ENCODE measurements at regions not wholly inside any gene's neighbourhood (a gene's known extent, or its start where the extent isn't known, plus 50 kb on each side); places are given as distances from the start of the nearest gene placed in this dataset.
"Not testable (repeated sequence)": the region's sequence is repeated elsewhere in the genome, so short reads cannot be mapped to it uniquely, and the experiment has no call there.

DNA sequence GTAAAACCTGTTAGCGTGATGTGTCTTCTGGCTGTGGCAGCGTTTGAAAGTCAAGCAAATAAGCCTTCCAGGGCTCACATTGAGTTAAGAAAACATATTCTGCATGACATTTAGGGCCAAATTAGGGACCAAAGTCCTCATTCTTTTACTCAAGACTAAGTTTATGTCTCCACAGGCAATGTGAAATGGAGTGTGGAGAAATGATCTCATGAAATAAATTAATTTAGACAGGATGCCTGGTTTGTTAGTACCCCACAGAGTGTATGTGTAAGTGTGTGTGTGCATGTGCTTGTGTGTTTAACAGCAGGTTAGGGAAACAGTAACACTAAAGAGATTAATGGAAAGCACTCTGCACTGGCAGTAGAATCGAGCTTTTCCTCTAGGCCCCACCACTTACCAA lies 82.9 kb upstream of the SNX2 start:
- TF ChIP-seq, protein P1, sequence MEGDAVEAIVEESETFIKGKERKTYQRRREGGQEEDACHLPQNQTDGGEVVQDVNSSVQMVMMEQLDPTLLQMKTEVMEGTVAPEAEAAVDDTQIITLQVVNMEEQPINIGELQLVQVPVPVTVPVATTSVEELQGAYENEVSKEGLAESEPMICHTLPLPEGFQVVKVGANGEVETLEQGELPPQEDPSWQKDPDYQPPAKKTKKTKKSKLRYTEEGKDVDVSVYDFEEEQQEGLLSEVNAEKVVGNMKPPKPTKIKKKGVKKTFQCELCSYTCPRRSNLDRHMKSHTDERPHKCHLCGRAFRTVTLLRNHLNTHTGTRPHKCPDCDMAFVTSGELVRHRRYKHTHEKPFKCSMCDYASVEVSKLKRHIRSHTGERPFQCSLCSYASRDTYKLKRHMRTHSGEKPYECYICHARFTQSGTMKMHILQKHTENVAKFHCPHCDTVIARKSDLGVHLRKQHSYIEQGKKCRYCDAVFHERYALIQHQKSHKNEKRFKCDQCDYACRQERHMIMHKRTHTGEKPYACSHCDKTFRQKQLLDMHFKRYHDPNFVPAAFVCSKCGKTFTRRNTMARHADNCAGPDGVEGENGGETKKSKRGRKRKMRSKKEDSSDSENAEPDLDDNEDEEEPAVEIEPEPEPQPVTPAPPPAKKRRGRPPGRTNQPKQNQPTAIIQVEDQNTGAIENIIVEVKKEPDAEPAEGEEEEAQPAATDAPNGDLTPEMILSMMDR (IDR thresholded peaks at IDR 0.05; ENCODE audit: insufficient read depth, low read length, missing control alignments): no peak
- DNase-seq (ENCODE audit: low read depth, low spot score): no peak
- ChIA-PET POLR2A (no interaction called here), CTCF (interaction anchor here (2.1 kb wide), 1 partner anchor 12 kb away, joined by 9 read pairs; no protein-coding TSS in a partner anchor)
- H3K4me3 ChIP-seq (ENCODE audit: low read depth, low read length): no peak overlapping the region

DNA sequence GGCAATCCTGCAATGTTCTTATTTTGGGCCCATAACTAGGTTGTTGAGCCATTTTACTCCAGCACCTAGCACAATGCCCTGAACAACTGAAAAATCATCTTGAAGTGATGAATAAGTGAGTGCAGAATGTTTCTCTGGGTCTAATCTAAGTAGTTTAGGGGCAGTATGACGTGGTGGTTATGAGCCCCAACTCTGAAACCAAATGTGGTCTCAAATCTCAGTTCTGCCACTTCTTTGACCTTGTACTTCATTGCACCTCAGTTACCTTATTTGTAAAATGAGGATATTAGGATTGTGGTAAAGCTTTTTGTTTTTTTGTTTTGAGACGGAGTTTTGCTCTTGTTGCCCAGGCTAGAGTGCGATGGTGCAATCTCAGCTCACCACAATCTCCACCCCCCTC lies 80.9 kb upstream of the SNX2 start:
- POLR2A ChIA-PET: no interaction called here
- no peak overlapping the region for H3K4me3 ChIP-seq (ENCODE audit: low read depth, low read length)
- no peak for DNase-seq (ENCODE audit: low read depth, low spot score)
- CTCF ChIA-PET: interaction anchor here (2.4 kb wide), 1 partner anchor 10 kb away, joined by 9 read pairs; no protein-coding TSS in a partner anchor
- TF ChIP-seq, protein P1 (IDR thresholded peaks at IDR 0.05; ENCODE audit: insufficient read depth, low read length, missing control alignments): no peak

DNA sequence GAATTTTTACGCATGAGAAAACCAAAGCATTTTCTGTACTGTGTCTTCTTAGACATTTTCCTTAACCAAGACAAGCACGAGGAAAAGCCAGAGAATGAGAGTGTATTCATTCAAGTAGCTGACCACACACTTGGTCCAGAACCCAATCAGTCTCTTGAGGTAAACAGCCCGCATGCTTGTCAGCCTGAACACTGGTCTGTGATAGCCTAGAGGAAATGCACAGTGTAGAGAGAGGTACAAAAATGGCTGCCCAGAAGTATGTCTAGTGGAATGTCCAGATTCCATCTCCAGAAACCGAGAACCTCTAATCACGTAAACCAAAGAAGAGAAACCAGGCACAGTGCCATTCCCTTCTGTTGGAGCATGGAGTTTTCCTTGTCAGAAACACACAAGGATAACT lies 80.0 kb upstream of the SNX2 start:
- CTCF ChIA-PET: interaction anchor here (2.4 kb wide), 1 partner anchor 9 kb away, joined by 9 read pairs; no protein-coding TSS in a partner anchor
- TF ChIP-seq, protein P1 (IDR thresholded peaks at IDR 0.05; ENCODE audit: insufficient read depth, low read length, missing control alignments): no peak

DNA sequence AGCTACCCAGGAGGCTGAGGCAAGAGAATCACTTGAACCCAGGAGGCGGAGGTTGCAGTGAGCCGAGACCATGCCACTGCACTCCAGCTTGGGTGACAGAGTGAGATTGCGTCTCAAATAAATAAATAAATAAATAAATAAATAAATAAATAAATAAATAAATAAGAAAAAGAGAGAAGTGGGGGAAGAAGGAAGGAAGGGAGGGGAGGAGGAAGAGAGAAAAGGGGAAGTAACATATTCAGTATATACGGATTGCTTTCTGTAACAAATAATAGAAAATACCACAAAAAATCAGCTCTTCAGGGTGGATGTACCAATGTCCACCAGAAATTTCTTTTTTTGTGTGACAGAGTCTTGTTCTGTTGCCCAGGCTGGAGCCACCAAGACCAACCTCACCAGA lies 78.1 kb upstream of the SNX2 start:
- POLR2A ChIA-PET; H3K4me3 ChIP-seq (ENCODE audit: low read depth, low read length); DNase-seq (ENCODE audit: low read depth, low spot score): not testable (repeated sequence)
- CTCF ChIA-PET: interaction anchor here (1.9 kb wide), 1 partner anchor 9 kb away, joined by 7 read pairs; no protein-coding TSS in a partner anchor

More for the DNA sequence above, 80.0 kb upstream of the SNX2 start:
- DNase-seq (ENCODE audit: low read depth, low spot score): no peak
- POLR2A ChIA-PET: no interaction called here
- H3K4me3 ChIP-seq (ENCODE audit: low read depth, low read length): no peak overlapping the region

DNA sequence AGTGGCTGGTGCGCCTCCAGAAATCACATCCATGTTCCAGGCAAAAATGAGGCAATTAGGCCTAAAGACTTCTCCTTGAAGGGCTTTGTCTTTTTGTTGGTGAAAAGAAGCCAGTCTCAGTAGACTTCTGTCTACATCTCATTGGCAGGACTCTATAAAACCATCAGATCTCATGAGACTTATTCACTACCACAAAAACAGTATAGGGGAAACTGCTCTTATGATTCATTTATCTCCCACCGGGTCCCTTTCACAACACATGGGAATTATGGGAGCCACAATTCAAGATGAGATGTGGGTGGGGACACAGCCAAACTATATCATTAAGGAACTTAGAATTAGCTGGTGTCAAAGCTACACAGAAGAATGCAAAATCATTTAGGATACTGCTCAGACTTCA lies 77.7 kb upstream of the SNX2 start:
- ChIA-PET POLR2A (no interaction called here), CTCF (interaction anchor here (1.9 kb wide), 1 partner anchor 8 kb away, joined by 7 read pairs; no protein-coding TSS in a partner anchor)
- no peak for DNase-seq (ENCODE audit: low read depth, low spot score)
- TF ChIP-seq, protein P1 (IDR thresholded peaks at IDR 0.05; ENCODE audit: insufficient read depth, low read length, missing control alignments): no peak
- no peak overlapping the region for H3K4me3 ChIP-seq (ENCODE audit: low read depth, low read length)

DNA sequence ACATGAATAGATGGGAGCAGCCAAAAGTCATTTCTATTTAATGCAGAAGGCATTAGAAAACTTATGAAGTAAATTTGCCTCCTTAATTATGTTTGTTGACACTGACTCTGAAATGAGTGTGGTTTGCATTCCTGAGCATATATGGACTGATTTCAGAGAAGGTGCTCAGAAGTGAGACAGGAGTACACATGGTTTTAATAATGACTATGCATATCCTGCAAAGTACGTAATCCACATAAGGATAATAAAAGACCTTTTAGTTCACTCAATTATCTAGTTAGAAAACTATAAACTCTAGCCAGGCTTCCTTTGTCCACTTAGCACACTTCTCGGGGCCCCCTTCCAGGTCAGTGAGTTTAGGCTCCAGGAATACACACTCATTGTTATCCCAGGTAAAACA lies 75.7 kb upstream of the SNX2 start:
- POLR2A ChIA-PET: no interaction called here
- no peak overlapping the region for H3K4me3 ChIP-seq (ENCODE audit: low read depth, low read length)
- DNase-seq (ENCODE audit: low read depth, low spot score): no peak
- TF ChIP-seq, protein P1 (IDR thresholded peaks at IDR 0.05; ENCODE audit: insufficient read depth, low read length, missing control alignments): no peak
- CTCF ChIA-PET: interaction anchor here (1.0 to 1.8 kb wide), 2 partner anchors 15 to 646 kb away, joined by 5 read pairs; no protein-coding TSS in a partner anchor

Data from AG04449 (cell line).